Lower lobe of right lung (tissue), 2 donors: ENCODE measurements at regions not wholly inside any gene's neighbourhood (a gene's known extent, or its start where the extent isn't known, plus 50 kb on each side); places are given as distances from the start of the nearest gene placed in this dataset.

Experiments
- ATAC-seq, 2 donors: fragments of 200-7000 bp; cut with Tn5 transposase; one replicate each; pipeline ENCODE4 v1.9.1; 2020 to 2022; ENCODE audit warnings: mild to moderate bottlenecking in 2 of 2, moderate library complexity in 2 of 2
- DNase-seq: peaks from one replicate; pipeline ENCODE4 v3.0.0-alpha.2; 2020
- H3K27ac ChIP-seq: fragments of 200-600 bp; one replicate; pipeline ENCODE4 v1.8.0; 2022
- H3K27me3 ChIP-seq: fragments of 200-600 bp; one replicate; pipeline ENCODE4 v1.8.0; 2022; ENCODE audit warnings: low read depth
- H3K36me3 ChIP-seq: fragments of 200-600 bp; one replicate; pipeline ENCODE4 v1.8.0; 2022; ENCODE audit warnings: mild to moderate bottlenecking
- H3K4me1 ChIP-seq: fragments of 200-600 bp; one replicate; pipeline ENCODE4 v1.8.0; 2022
- H3K4me3 ChIP-seq: fragments of 200-600 bp; one replicate; pipeline ENCODE4 v1.8.0; 2022; ENCODE audit warnings: mild to moderate bottlenecking
- H3K9me3 ChIP-seq: fragments of 200-600 bp; one replicate; pipeline ENCODE4 v1.8.0; 2022
- CTCF ChIP-seq: fragments of 200-600 bp; IDR thresholded peaks from one replicate; pipeline ENCODE4 v1.8.0; 2022; ENCODE audit warnings: antibody characterized with exemption, mild to moderate bottlenecking
- intact Hi-C: fragments of 100-400 bp; cut with DNase I; formaldehyde crosslinking; loops from one replicate; pipeline ENCODE4 v1.11.0; 2022
- donor health status: DM: no; HTN: yes; CAD: no; lungs with severe emphysema.

- intact Hi-C loops: no loop called here
- DNase-seq: no peak
- no peaks in the 10 kb centered on the region for H3K4me1 ChIP-seq
- H3K4me3 ChIP-seq: no peak overlapping the region
- ATAC-seq: no peak
- no peaks in the 10 kb centered on the region for H3K27me3 ChIP-seq
- TF ChIP-seq CTCF: no peak
- no peaks in the 10 kb centered on the region for H3K9me3 ChIP-seq
- H3K36me3 ChIP-seq: no peaks in the 10 kb centered on the region
- H3K27ac ChIP-seq: no peak overlapping the region
Measured at GRCh38 chr5:121218086-121218485, 633.6 kb upstream of the FTMT start.

- no peak for DNase-seq
- no peaks in the 10 kb centered on the region for H3K4me1 ChIP-seq
- H3K4me3 ChIP-seq: no peak overlapping the region
- H3K27ac ChIP-seq: no peak overlapping the region
- no peaks in the 10 kb centered on the region for H3K36me3 ChIP-seq
- no peaks in the 10 kb centered on the region for H3K9me3 ChIP-seq
- no peak for TF ChIP-seq CTCF
- intact Hi-C loops: no loop called here
- no peak for ATAC-seq
- H3K27me3 ChIP-seq: no peaks in the 10 kb centered on the region
Measured at GRCh38 chr5:121221483-121221882, 630.2 kb upstream of the FTMT start.

- Histone ChIP-seq H3K4me3 (no peak overlapping the region), H3K4me1 (no peaks in the 10 kb centered on the region), H3K36me3 (no peaks in the 10 kb centered on the region), H3K27ac (no peak overlapping the region), H3K9me3 (no peaks in the 10 kb centered on the region), H3K27me3 (no peaks in the 10 kb centered on the region)
- DNase-seq (no peak), ATAC-seq (no peak)
- TF ChIP-seq CTCF: no peak
- intact Hi-C loops: no loop called here
Measured at GRCh38 chr5:121226765-121227164, 624.9 kb upstream of the FTMT start.

GRCh38 chr5:121239951-121240350, 611.7 kb upstream of the FTMT start:
- ATAC-seq: no peak
- H3K27me3 ChIP-seq: no peaks in the 10 kb centered on the region
- no peaks in the 10 kb centered on the region for H3K4me1 ChIP-seq
- no peak for TF ChIP-seq CTCF
- H3K36me3 ChIP-seq: no peaks in the 10 kb centered on the region
- H3K9me3 ChIP-seq: no peaks in the 10 kb centered on the region
- no peak for DNase-seq
- H3K27ac ChIP-seq: no peak overlapping the region
- H3K4me3 ChIP-seq: no peak overlapping the region
- intact Hi-C loops: no loop called here

GRCh38 chr5:121246971-121247370, 604.7 kb upstream of the FTMT start:
- intact Hi-C loops: no loop called here
- no peak for ATAC-seq

More at GRCh38 chr5:121246971-121247370, 604.7 kb upstream of the FTMT start:
- TF ChIP-seq CTCF: no peak
- Histone ChIP-seq H3K4me1 (no peaks in the 10 kb centered on the region), H3K9me3 (no peaks in the 10 kb centered on the region), H3K27me3 (no peaks in the 10 kb centered on the region), H3K36me3 (no peaks in the 10 kb centered on the region), H3K27ac (no peak overlapping the region), H3K4me3 (no peak overlapping the region)
- DNase-seq: no peak
